Astrocyte of the cerebellum (primary cell): ENCODE measurements at regions not wholly inside any gene's neighbourhood (a gene's known extent, or its start where the extent isn't known, plus 50 kb on each side); places are given as distances from the start of the nearest gene placed in this dataset.
A peak's percentile ranks its signal among the peaks of the same experiment; 100 is the strongest.

Experiments used
- DNase-seq: peaks from one replicate; pipeline ENCODE4 v3.0.0-alpha.2; 2011; ENCODE audit warnings: low read depth
- H3K4me3 ChIP-seq: 2 replicates; pipeline ENCODE4 v1.5.1; 2011; ENCODE audit warnings: mild to moderate bottlenecking, low read depth, low read length, moderate library complexity
- in situ Hi-C: cut with HindIII; loops from 2 replicates; pipeline ENCODE4 v1.10.0; 2017; ENCODE audit warnings: low sequenced_read_pairs
- TF ChIP-seq, protein P1 (sequence below): IDR thresholded peaks from 2 replicates; pipeline ENCODE4 v1.5.1; 2012; ENCODE audit warnings: low read length, low read depth, moderate library complexity, mild to moderate bottlenecking; ENCODE audit errors: missing control alignments

DNA sequence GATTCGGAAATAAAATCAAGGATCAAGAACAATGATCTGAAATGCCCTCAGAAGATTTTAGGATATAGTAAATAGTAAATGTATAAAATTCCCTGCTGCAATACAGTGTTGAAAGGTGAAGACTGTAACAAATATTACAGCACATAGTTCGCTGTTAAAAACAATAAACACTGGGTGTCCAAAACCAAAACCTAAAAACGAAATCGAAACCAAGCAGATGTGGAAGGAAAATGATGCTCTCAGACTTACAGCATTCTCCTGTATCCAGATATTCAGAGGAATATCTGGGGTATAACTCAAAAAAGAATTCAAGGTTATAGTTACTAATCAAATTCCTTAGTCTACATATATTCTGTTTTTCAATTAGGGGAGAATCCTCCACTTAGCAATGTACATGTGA, 708.1 kb upstream of the PCDH15 start:
- H3K4me3 ChIP-seq: no peak overlapping the region
- in situ Hi-C loops: no loop called here
- TF ChIP-seq, protein P1, sequence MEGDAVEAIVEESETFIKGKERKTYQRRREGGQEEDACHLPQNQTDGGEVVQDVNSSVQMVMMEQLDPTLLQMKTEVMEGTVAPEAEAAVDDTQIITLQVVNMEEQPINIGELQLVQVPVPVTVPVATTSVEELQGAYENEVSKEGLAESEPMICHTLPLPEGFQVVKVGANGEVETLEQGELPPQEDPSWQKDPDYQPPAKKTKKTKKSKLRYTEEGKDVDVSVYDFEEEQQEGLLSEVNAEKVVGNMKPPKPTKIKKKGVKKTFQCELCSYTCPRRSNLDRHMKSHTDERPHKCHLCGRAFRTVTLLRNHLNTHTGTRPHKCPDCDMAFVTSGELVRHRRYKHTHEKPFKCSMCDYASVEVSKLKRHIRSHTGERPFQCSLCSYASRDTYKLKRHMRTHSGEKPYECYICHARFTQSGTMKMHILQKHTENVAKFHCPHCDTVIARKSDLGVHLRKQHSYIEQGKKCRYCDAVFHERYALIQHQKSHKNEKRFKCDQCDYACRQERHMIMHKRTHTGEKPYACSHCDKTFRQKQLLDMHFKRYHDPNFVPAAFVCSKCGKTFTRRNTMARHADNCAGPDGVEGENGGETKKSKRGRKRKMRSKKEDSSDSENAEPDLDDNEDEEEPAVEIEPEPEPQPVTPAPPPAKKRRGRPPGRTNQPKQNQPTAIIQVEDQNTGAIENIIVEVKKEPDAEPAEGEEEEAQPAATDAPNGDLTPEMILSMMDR: no peak
- no peak for DNase-seq

DNA sequence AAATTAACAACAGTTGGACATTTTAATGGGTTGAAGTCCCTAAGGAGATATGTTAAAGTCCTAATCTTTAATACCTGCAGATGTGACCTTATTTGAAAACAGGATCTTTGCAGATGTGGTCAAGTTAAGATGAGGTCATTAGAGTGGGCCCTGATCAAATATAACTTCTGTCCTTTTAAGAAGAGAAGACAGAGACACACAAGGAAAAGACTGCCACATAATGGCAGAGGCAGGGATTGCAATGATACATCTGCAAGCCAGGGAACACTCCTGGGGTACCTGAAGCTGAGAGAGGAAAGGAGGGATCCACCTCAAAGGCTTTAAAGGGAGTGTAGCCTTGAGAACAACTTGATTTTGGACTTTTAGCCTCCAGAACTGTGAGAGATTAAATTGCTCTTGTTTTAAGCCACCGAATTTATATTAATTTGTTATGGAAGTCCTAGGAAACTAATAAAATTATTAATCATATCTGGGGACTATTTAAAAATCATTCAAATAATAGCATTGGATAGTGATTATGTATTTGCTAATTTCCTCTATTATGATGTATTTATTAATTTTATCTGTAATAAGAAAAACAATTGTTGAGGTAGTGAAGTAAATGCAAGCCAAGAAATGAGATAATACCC, 700.0 kb upstream of the PCDH15 start:
- TF ChIP-seq, protein P1: peak; percentile 79
- in situ Hi-C loops: no loop called here
- peak; percentile 18 for DNase-seq
- H3K4me3 ChIP-seq: no peak overlapping the region

DNA sequence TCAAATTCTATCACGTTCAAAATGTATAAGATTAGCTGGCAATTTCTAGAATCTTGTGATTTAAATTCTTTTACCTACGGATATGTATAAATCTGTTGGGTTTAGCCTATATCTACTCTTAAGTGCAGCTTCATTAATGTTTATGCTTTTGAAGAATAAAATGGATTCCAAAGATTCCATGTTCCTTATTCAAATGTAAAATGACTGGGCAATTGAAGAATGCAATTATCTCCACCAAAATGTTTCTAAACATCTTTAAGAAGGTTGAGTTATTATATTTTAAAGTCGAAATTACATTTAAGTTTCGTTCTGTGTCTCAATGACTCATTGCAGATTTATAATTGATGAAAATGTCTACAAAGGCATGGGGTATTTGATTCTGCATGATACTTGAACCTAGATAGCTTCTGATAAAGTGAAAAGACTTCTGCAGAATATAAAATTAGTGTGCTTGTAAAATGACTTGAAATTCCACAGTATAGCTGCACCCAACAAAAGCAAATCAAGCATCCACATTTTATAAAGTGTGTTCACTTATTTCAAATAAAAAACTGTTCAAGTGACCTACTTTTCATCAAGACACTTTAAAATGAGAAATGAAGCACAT, 697.0 kb upstream of the PCDH15 start:
- DNase-seq: no peak
- in situ Hi-C loops: no loop called here
- no peak overlapping the region for H3K4me3 ChIP-seq
- TF ChIP-seq, protein P1: no peak

DNA sequence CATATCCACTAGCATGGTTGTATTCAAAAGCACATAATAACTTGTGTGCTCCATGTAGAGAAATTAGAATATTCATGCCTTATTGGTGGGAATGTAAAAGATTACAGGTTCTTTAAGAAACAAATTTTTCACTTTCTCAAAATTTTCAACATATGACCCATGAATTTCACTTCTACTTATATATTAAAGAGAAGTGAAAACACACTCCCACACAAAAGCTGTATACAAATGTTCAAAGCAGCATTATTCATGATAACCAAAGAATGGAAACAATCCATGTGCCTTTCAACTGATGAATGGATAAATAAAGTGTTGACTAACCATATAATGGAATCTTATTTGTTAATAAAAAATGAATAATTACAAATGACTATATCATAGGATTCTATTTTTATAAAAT, 694.5 kb upstream of the PCDH15 start:
- no peak for DNase-seq
- TF ChIP-seq, protein P1: no peak
- no peak overlapping the region for H3K4me3 ChIP-seq
- in situ Hi-C loops: no loop called here

DNA sequence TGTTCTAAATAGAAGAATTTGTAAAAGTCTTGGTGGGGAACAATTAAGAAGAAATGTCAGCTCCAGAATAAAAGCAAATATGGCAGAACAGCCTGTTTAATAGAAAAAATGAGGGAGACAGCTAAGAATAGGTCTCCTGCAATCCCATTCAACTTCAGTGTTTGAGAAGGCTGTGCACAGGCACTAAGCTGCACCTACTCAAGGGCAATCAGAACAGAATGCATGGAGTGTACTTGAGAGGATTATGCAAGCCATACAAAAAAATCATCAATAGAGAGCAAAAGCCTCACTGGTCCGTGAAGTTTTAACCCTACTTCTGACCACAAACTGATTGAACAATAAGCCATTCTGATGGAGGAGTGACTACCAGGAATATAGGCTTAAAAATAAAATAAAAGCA, 690.7 kb upstream of the PCDH15 start:
- no peak overlapping the region for H3K4me3 ChIP-seq
- DNase-seq: no peak
- TF ChIP-seq, protein P1: no peak
- in situ Hi-C loops: no loop called here

DNA sequence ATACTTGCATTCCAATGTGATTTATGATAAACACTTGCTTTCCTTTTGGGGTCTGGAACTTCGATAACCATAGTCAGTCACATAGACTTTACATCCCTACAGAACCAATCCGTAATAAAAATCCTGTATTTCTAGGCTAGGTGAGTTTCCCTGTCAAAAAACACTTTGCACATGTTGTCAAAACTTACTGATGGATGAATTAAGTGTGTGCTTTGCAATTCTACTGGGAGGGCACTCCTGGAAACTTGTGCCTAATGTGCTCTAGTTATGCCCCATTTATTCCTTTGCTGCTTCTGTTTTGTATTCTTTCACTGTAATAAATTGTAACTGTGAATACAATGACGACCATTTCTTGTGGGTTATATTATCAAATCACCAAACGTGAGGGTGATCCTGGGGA, 684.8 kb upstream of the PCDH15 start:
- in situ Hi-C loops: no loop called here
- TF ChIP-seq, protein P1: no peak
- H3K4me3 ChIP-seq: no peak overlapping the region
- no peak for DNase-seq
